Large intestine (tissue), 3 donors: ENCODE measurements at regions not wholly inside any gene's neighbourhood (a gene's known extent, or its start where the extent isn't known, plus 50 kb on each side); places are given as distances from the start of the nearest gene placed in this dataset.

ENCODE experiments used
- DNase-seq, 2 donors: peaks; one replicate each; pipeline versions ENCODE4 v3.0.0 to v3.0.0-alpha.2; 2013
- H3K27ac ChIP-seq: one replicate; pipeline ENCODE4 v1.5.1; 2013; ENCODE audit warnings: low read length
- H3K27me3 ChIP-seq: 2 replicates; pipeline ENCODE4 v1.6.1; 2013; ENCODE audit warnings: low read length; ENCODE audit not compliant: control insufficient read depth, insufficient read depth
- H3K36me3 ChIP-seq: 2 replicates; pipeline ENCODE4 v1.6.1; 2013; ENCODE audit warnings: low read length; ENCODE audit not compliant: control insufficient read depth, insufficient read depth
- H3K4me1 ChIP-seq: one replicate; pipeline ENCODE4 v1.6.1; 2013; ENCODE audit warnings: low read length; ENCODE audit not compliant: control insufficient read depth, insufficient read depth
- H3K4me3 ChIP-seq: one replicate; pipeline ENCODE4 v1.5.1; 2013; ENCODE audit warnings: low read length
- H3K9me3 ChIP-seq: one replicate; pipeline ENCODE4 v1.6.1; 2013; ENCODE audit warnings: mild to moderate bottlenecking, low read depth, low read length, moderate library complexity; ENCODE audit not compliant: control insufficient read depth
- WGBS: methylation state at CpG from one replicate; pipeline ENCODE4 v1.1.5; 2013; ENCODE audit warnings: low lambda C conversion rate; ENCODE audit not compliant: insufficient coverage; 5-methylcytosine and 5-hydroxymethylcytosine counted together

DNA sequence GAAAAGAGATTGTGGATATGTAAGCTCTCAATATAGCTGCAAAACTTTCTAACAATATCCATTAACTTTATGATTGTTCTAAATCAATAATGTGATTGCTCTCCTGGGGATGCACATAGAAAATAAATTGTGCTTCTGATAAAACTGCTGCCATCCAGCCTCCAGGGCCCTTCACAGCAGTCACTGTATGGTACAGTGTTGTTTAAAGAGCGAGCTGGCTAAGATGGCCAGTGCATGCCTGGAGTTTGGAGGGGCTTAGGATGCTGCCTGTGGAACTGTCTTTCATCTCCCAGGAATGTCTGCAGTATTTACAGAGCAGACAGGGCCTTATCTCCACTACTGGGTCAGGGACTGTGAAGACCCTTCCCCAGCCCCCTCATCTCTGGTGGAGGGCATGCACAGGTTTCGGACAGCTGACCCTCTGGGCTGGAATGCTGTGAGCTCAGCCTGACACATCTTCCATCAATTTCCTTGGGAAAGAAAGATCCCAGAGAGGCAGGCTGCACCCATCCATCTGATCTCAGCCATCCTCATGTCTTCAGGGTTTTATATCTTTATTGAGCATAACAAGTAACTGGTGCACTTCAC, 137.0 kb downstream of the PLPP3 start:
- no peak for DNase-seq
- no peaks in the 10 kb centered on the region for H3K36me3 ChIP-seq
- H3K4me1 ChIP-seq: peaks cover 5% of the 10 kb centered on the region
- no peaks in the 10 kb centered on the region for H3K9me3 ChIP-seq
- H3K4me3 ChIP-seq: no peak overlapping the region
- no CpG with 5 or more reads among the region's 2 CpGs for WGBS
- H3K27me3 ChIP-seq: no peaks in the 10 kb centered on the region
- no peak overlapping the region for H3K27ac ChIP-seq

DNA sequence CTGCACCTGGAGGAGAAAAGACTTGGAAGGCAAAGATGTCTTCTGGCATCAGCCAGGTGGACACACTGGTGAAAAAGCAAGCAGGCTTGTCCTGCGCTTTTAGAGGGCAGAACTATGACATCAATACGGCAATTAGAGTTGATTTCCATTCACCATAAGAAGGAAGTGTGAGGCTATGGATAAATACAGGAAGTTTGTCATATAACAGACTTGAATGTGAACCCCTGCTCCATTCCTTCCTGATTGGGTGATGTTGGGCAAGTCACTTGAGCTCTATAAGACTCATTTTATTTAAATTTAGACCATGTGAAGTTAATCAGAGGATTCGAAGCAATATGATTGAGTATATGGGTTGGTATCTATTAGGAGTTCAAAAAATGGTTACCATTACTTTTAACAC, 137.8 kb downstream of the PLPP3 start:
- Histone ChIP-seq H3K4me1 (peaks cover 12% of the 10 kb centered on the region), H3K36me3 (no peaks in the 10 kb centered on the region), H3K27ac (no peak overlapping the region), H3K27me3 (no peaks in the 10 kb centered on the region), H3K9me3 (no peaks in the 10 kb centered on the region), H3K4me3 (no peak overlapping the region)
- DNase-seq: no peak
- no CpG with 5 or more reads among the region's 3 CpGs for WGBS

DNA sequence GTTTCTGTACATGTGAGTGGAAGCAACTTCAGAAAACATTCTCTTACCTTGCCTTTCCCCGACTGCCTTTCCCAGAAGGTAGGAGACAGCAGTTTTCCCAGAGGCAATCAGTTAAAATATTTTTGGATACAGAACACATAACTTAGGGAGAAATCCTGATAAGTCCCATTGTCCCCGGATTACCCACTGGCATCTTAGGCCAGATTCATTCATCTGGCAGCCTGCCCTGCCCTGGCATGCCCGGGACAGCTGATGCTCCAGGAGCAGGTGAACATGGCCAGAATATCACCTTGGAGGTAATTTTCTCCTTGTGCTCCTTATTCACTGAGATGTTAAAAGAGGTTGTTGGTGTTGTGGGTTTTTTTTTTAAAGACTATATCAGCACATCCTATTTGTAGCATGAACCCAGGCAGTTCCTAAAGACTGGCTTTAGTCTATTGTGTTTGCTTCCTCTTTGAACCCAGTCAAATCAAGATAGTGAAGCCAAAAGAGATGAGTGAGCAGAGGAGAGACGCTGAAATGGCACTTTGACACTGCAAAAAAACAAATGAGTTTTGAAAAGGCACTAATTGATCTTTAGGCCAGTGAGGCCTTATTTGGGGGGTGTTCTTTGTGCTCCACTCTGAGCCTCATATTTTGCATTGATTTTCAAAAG, 139.6 kb downstream of the PLPP3 start:
- H3K4me1 ChIP-seq: peaks cover 23% of the 10 kb centered on the region
- no peak for DNase-seq
- H3K9me3 ChIP-seq: no peaks in the 10 kb centered on the region
- no CpG with 5 or more reads among the region's 4 CpGs for WGBS
- H3K27ac ChIP-seq: no peak overlapping the region
- no peak overlapping the region for H3K4me3 ChIP-seq
- H3K36me3 ChIP-seq: no peaks in the 10 kb centered on the region
- no peaks in the 10 kb centered on the region for H3K27me3 ChIP-seq

DNA sequence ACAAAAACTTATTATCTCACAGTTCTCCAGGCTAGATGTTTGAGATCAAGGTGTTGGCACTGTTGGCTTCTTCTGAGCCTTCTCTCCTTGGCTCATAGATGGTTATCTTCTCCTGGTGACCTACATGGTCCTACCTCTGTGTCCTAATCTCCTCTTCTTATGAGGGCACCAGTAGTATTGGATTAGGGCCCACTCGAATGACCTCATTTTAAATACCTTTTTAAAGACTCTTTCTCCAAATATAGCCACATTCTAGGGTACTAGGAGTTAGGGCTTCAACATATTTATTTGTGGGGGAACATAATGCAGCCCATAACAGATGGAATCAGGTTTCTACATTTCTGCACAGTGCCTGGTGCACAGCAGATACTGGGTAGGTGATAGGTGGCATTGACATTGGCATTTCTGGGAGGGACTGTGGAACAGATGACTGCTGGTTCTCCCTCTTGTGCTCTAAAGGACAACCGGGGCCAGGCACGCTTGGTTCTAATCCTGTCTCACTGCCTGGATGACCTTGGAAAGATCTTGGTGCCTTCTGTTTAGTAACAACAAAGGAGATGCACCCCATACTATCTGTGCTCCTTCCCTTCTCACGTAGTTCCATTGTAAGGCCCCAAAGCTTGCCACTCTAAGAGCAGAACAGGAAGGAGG, 140.3 kb downstream of the PLPP3 start:
- no peaks in the 10 kb centered on the region for H3K27me3 ChIP-seq
- no peak overlapping the region for H3K4me3 ChIP-seq
- no peak for DNase-seq
- H3K27ac ChIP-seq: no peak overlapping the region
- WGBS: no CpG with 5 or more reads among the region's 4 CpGs
- H3K4me1 ChIP-seq: peaks cover 25% of the 10 kb centered on the region
- no peaks in the 10 kb centered on the region for H3K9me3 ChIP-seq
- H3K36me3 ChIP-seq: no peaks in the 10 kb centered on the region

DNA sequence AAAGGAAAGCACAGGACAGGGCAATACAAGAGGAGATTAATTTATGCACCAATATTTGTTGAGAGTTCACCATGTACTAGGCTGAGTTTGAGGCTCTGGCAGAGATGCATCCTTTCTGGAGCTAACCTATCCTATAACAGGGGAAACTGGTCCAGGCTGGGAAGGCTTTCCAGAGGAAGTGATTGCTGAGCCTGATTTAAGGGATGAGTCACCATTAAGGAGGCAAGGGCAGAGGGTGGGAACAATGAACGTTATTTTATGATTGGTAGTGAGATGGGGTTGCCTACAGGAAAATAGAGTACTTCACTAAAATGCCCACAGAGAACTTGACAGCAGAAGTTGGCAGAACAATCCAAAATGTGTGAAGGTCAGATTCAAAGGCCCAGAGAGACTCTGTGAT, 141.4 kb downstream of the PLPP3 start:
- Histone ChIP-seq H3K36me3 (no peaks in the 10 kb centered on the region), H3K27ac (no peak overlapping the region), H3K9me3 (no peaks in the 10 kb centered on the region), H3K4me1 (peaks cover 29% of the 10 kb centered on the region), H3K27me3 (no peaks in the 10 kb centered on the region), H3K4me3 (no peak overlapping the region)
- WGBS: 17% methylated on average over 1 of the region's 1 CpG
- peak in 1 of 2 donors; percentile 8 for DNase-seq

DNA sequence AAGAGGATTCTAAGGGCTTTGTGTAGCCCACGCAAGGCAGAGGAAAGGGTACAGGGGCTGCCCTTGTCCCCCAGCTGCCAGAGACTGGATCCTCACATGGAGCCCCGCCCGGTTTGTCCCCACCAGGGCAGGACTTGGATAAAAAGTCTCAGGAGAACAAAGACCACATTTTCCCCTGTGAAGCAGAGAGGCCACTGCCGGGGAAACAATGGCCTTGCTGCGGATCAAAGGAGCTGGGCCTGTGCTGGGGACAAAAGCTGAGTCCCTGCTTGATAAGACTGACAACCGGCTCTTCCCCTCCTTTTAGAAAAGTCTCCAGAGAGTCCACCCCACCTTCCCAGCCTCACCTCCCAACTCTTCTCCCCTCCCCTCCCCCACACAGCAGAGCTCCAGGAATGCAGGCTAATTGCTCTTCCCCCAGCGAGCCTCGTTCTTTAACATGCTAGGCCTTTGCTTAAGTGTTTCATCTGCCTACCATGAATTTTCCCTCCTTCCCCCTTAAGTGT, 142.4 kb downstream of the PLPP3 start:
- Histone ChIP-seq H3K27me3 (no peaks in the 10 kb centered on the region), H3K9me3 (no peaks in the 10 kb centered on the region), H3K4me3 (no peak overlapping the region), H3K27ac (peak overlapping the region; percentile 29), H3K36me3 (no peaks in the 10 kb centered on the region), H3K4me1 (peaks cover 33% of the 10 kb centered on the region)
- peak in 1 of 2 donors; percentile 71 for DNase-seq
- WGBS: no CpG with 5 or more reads among the region's 8 CpGs

DNA sequence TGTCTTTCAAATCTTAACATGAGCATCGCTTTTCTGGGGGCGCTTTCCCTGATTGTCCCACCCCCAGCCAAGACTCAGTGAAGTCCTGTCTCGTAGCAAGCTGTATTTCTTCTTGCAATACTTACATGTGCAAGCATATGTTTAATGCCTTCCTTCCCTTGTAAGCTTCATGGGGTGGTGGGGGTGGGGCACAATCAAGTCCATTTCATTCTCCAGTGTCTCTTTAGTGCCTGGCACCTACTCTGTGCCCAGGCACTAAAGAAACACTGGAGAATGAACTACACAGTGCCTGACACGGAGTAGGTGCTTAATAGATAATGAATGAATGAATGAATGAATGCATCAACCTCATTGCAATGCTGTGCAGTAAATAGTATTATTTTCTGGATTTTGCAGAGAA, 143.1 kb downstream of the PLPP3 start:
- Histone ChIP-seq H3K9me3 (no peaks in the 10 kb centered on the region), H3K4me1 (peaks cover 34% of the 10 kb centered on the region), H3K4me3 (no peak overlapping the region), H3K27me3 (no peaks in the 10 kb centered on the region), H3K36me3 (no peaks in the 10 kb centered on the region), H3K27ac (peak overlapping the region; percentile 29)
- WGBS: 33% methylated on average over 1 of the region's 4 CpGs
- DNase-seq: no peak

DNA sequence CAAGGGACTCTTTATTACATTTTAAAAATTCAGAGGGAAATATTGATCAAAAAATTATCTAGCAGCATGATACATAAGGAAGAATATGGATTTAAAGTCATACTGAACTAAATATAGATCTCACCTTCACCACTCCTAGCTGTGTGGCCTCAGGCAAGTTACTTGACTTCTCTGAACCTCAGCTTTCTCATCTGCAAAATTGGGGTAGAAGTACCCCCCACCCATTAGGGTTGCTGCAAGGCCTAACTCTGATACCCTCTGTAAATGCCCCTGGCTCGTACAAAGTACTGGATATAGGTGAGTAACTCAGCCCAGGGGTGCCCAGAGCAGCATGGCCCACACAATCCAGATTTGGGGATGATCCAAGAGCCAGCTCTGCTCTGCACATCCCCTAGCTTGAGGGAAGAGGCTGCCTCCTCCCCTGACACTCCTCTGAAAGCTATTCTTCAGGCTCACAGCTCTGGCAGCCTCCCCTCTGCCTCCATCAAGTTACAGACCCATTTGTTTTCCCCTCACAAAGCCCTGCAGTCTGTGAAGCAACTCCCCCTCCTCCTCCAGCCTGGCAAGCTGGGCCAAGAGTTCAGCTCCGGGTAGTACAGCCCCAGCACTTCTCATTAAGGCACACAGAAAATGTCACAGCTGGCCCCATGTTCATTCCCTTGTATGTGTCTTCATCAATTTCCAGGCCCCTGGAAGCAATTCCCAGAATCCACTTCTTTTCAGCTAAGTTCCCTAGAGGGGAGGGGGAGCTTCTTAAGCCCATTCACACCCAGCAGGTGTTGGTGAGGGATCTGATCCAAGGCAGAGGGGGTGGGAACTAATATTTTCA, 143.7 kb downstream of the PLPP3 start:
- WGBS: no CpG with 5 or more reads among the region's 2 CpGs

DNA sequence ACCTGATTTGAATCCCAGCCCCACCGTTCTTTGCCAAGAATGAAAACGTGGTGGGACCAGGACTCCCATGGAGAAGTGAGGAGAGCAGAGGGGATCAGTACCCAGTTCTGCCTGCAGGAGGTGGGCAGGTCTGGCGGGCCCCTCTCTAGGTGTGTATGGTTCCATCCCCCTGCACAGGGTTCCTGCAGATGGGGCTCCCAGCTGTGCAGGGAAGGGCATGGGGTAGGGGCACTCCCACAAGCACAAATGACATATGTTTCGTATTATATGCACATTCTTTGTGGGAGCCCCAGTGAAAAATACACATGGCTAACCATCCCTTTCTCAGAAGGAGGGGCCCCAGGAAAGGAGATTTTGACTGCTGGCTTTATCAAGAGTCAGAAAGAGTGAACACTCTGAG, 144.6 kb downstream of the PLPP3 start:
- no peak for DNase-seq
- no peaks in the 10 kb centered on the region for H3K36me3 ChIP-seq
- H3K27ac ChIP-seq: no peak overlapping the region
- no peaks in the 10 kb centered on the region for H3K9me3 ChIP-seq
- no peaks in the 10 kb centered on the region for H3K27me3 ChIP-seq
- H3K4me3 ChIP-seq: no peak overlapping the region
- no CpG with 5 or more reads among the region's 4 CpGs for WGBS
- peaks cover 34% of the 10 kb centered on the region for H3K4me1 ChIP-seq

More for the DNA sequence above, 143.7 kb downstream of the PLPP3 start:
- H3K9me3 ChIP-seq: no peaks in the 10 kb centered on the region
- peaks cover 34% of the 10 kb centered on the region for H3K4me1 ChIP-seq
- no peaks in the 10 kb centered on the region for H3K36me3 ChIP-seq
- H3K4me3 ChIP-seq: no peak overlapping the region
- H3K27me3 ChIP-seq: no peaks in the 10 kb centered on the region
- H3K27ac ChIP-seq: no peak overlapping the region
- no peak for DNase-seq

DNA sequence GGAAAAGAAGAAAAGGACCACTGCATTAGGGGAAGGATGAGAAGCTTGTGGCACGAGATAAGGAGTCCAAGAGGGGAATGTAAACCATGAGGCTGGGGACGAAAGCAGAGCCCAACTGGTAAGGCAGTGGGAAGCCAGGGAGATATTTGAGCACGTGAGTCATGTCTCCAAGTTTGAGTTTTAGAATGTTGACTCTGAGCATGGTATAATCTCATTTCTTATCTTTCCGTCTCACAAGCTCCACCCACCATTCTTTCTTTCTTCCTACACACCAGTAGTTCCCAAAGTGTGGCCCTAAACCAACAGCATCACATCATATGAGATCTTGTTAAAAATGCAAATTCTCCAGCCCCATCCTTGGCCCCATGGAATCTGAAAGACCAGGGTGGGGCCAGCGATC, 145.3 kb downstream of the PLPP3 start:
- no peaks in the 10 kb centered on the region for H3K27me3 ChIP-seq
- peak in 1 of 2 donors; percentile 52 for DNase-seq
- peak overlapping the region; percentile 9 for H3K27ac ChIP-seq
- peaks cover 34% of the 10 kb centered on the region for H3K4me1 ChIP-seq
- H3K9me3 ChIP-seq: no peaks in the 10 kb centered on the region
- H3K36me3 ChIP-seq: no peaks in the 10 kb centered on the region
- 29% methylated on average over 1 of the region's 5 CpGs for WGBS
- no peak overlapping the region for H3K4me3 ChIP-seq
